NCI-H1417 treated with DMSO at 0.1 percent for 48 hours (cell line): ENCODE measurements at regions not wholly inside any gene's neighbourhood (a gene's known extent, or its start where the extent isn't known, plus 50 kb on each side); places are given as distances from the start of the nearest gene placed in this dataset.
A peak's percentile ranks its signal among the peaks of the same experiment; 100 is the strongest.
"Not testable (repeated sequence)": the region's sequence is repeated elsewhere in the genome, so short reads cannot be mapped to it uniquely, and the experiment has no call there.

Experiments used
- DNase-seq: peaks from one replicate; lab custom pipeline; 2025; lab: John Stamatoyannopoulos, UW

DNA sequence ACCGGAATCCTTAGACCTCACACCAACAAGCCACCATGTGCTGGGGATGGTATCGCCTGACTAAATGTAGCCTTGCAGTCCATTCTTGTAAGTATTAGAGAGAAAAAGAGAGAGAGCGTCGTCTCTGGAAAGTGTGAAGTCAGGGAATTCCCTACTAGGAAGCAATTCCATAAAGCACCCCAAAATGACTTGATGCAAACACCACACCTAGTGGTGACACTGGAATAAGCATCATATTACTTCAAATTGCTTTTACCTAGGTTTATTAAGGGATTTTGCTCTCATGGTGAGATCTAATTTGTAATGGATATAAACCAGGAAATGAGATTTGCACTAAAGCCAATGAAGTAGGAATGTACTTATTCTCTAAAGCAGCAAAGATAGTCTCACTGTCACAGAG lies 111.4 kb upstream of the METTL9 start:
- not testable (repeated sequence) for DNase-seq

DNA sequence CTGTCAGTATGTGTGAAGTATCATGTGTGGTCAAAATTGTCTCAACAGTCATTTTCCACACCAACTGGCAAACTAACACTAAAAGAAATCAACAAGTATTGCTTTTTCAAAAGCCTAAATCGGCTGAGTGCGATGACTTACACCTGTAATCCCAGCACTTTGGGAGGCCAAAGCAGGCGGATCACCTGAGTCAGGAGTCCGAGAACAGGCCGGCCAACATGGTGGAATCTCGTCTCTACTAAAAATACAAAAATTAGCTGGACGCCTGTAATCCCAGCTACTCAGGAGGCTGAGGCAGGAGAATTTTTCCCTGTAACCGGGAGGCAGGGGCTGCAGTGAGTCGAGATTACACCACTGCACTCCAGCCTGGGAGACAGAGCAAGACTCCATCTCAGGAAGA lies 100.3 kb upstream of the METTL9 start:
- not testable (repeated sequence) for DNase-seq

DNA sequence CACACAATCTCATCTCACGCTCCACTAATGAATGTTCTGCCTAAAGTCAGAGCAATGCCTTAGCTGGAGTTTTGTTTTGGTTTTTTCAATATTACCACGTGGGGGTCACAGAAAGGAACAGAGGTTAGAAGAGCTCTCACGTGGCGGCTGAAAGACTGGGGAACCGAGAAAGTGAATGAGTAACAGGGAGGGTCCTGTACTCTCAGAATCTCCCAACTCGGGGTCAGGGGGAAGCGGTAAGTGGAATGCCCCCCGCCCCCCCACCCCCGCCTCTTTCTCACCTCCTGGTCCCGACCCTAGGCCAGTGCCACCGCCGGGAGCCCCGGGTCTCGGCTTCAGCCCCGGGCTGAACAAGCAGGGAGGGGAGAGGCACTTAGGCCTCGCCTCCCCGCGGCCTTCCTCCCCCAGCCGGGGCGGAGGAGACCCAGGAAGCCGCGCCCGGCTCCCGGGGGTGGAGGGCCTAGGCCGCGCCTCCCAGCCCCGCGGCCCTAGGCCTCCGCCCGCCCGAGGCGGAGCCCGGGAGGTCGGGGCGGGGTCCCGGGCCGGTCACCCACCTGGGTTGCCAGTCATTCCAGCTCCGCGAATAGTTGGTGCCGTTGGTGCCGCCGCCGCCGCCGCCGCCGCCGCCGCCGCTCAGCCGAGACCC lies 98.0 kb upstream of the METTL9 start:
- DNase-seq: not testable (repeated sequence)

DNA sequence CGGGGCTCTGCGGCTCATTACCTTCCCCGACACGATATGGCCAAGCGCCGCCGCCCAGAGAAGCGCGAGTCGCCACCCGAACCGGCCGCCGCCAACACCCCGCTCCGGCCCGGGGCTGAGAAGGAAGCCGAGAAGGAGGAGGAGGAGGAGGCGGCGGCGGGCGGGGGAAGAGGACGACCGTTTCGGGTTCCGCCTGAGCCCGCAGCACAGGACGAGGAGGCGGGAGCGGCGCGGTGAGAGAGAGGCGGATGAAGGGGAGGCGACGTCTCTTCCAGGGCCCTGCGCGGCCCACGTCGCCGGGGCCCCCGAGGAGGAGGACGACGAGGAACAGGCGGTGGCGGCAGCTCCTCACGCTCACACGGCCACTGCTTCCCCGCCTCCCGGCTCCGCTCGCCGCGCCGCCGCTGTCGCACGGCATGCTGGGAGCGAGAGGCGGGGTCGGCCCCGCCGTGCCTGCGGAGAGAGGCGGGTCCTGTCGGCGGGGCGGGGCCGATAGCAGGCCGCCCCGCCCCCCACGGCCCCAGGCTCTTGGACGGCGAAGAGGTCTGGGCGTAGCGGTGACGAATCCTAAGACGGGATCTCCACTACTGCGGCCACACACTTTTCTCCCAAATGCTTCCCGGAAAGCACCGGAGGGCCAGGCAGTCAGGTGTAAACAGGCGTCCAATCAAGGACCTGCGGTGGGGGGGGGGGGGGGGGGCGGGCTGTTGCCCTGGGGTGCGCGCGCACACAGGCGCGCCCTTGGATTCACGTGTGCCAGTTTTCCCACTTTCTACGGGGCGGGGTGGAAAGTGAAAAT lies 97.3 kb upstream of the METTL9 start:
- DNase-seq: peak; percentile 87

DNA sequence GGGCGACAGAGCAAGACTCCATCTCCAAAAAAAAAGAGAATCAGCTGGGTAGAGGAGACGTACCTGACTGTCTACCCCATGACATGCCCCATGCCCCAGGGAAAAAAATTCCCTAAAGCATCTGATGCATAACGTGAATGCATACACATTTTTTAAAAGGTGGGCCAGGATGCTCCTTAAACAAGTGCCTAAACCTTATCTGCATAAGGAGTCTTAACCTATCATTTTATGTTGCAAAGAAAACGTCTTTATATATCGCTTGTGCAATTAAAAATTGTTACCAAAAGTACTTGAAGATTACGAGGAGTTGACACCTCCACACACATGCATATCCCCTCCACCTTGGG lies 95.8 kb upstream of the METTL9 start:
- DNase-seq: not testable (repeated sequence)

DNA sequence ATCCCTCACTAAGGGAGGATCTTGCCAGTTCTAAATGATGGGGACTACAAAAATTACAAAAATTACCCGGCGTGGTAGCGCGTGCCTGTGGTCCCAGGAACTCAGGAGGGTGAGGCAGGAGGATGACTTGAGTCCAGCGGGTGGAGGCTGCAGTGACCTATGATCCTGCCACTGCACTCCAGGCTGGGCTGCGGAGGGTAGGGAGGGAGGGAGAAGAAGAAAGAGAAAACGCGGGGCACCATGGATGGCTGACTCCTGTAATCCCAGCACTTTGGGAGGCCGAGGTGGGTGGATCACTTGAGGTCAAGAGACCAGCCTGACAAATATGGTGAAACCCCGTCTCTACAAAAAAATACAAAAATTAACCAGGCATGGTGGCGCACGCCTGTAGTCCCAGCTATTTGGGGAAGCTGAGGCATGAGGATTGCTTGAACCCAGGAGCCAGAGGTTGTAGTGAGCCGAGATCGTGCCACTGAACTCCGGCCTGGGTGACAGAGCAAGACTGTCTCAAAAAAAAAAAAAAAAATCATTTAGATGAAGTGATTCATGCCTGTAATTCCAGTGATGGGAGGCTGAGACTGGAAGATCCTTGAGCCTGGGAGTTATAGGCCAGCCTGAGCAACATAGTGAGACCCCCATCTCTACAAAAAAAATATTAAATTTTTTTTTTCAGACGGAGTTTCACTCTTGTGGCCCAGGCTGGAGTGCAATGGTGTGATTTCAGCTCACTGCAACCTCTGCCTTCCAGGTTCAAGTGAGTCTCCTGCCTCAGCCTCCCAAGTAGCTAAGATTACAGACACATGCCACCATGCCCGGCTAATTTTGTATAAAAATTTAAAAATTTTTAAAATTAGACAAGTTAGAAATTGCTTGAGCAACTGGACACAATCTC lies 95.2 kb upstream of the METTL9 start:
- not testable (repeated sequence) for DNase-seq

DNA sequence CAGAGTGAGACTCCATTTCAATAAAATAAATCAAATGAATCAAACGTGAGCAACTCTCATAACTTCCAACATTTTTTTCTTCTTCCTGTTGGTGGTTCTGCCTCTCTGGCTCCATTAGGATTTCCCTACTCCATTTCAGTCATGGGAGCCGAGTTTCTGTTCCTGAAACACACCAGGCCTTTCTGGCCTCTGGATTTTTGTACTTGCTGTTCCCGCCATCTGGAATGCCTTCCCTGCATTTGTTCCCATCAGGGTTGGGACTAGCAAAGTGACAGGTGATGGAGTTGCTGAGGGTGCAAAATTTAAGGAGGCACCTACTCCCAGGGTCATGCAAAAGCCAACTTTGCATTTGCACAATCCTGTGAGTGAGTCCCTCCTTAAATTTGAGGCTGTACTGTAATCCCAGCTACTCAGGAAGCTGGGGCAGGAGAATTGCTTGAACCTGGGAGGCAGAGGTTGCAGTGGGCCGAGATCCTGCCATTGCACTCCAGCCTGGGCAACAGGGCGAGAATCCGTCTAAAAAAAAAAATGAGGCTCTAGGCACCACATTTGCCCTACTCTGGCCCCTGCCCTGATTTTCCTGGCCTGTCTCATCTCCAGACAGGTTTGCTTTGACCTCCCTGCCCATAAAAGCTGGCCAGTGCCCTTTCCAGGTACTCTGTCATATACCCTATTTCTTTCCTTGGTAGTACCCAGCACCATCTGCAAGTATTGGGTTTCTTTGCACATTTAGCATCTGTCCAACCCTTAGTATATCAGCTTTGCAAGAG lies 93.4 kb upstream of the METTL9 start:
- DNase-seq: not testable (repeated sequence)

DNA sequence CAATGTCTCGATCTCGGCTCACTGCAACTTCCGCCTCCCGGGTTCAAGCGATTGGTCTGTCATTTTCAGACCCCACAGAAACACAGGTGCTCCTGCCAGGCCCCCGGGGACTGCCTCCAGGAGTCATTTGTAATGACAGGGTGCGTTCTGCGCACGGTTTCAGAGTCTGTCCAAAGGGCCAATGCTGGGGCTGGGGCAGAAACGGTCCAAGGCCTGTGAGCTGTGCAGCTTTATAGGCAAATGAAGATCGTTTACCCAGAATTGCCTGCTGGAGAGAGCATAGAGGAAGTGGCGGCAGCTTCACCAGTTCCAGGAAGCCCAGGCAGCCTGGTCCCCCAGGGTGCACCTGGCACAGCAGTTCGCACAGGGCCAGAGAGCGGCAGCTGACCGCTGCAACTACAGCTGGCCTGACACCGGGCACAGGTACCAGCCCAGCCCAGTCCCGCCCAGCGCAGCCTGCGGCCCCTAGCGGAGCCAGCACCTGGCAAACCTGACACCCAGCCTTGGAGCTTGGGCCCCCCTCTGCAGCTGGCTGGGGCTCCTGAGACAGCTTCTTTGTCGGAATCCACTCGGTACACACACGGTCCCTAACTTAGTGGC lies 92.4 kb upstream of the METTL9 start:
- DNase-seq: peak; percentile 24

DNA sequence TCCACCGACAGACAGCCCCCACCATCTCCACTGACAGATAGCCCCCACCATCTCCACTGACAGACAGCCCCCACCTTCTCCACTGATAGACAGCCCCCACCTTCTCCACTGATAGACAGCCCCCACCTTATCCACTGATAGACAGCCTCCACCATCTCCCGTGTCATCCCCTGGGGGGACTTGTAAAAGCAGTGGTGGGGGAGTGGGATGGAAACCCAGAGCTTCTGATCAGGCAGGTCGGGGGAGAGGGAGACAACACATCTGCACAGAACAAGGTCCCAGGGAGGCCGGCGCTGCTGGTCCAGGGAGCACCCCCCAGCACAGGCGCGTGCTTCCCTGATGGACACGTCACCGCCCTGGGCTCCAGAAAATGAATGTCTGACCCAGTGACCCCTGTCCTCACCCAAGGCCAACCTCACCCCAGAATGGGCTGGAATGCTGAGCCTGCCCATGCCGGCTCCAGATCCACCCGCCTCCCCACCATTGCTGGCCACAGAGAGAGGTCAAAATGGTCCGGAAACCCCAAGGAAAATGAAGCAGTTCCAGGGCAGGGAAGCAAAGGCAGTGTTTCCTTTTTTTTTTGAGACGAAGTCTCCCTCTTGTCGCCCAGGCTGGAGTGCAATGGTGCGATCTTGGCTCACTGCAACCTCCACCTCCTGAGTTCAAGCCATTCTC lies 91.6 kb upstream of the METTL9 start:
- DNase-seq: not testable (repeated sequence)

DNA sequence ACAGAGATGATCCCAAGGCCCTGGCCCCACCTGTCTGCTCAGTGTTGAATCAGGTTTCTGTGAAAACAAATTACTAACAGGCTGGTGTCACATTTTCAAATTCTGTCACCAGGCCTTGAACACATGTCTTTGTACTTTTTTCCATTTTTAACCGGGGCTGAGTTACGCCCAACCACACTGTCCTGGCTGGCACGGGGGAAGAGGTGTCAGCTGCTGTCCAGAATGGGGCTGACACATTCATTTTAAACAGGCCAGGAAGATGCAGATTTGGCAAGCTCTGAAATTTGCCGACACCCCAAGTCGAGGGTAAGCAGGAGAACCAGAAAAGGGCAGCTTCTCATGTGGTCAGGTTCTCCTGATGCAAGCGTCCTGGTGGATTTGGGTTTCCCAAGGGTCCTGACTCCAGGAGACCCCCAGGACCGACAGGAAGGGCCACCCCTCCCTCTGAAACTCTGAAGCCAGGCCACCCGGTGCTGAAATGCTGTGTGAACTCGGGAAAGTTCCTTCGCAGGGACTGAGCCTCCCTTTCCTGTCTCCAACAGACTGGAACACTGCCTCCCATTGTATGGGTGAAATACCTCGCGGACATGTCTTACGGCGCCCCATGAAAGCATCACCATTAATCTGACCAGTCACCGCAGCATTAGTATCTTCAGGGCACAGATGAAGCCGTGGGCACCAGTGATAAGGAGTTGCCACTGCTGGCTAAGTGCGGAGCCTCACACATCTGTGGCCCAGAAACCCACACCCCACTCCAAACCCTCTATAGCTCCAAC lies 90.5 kb upstream of the METTL9 start:
- DNase-seq: not testable (repeated sequence)

DNA sequence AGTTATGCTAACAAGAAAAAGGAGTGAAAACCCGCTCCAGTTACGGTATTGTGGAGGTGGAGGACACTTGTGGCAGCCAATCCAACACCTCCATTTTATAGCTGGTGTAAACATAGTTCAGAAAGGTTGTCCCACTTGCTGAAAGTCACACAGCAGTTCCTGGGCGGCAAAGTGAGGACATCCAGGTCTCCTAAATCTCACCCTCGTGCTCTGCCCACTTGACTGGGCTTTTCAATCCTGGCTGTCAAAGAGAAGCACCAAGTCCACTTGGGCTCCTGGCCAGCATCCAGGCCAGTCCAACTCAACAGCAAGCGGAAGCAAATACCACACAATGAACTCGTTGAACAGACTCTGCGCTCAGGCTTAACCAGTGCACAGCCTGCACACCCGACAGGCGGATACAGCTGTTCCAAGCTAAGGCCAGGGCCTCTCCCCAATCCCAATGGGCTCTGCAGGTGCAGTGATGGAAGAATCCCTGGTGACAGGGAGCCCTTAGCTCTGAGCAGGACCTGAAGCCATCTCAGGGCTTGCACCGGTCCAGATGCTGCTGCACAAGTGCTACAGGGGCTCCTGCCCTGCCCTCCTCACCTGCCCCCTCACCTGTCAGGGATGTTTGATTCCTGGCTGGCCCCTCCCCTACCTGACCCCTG lies 89.8 kb upstream of the METTL9 start:
- not testable (repeated sequence) for DNase-seq

DNA sequence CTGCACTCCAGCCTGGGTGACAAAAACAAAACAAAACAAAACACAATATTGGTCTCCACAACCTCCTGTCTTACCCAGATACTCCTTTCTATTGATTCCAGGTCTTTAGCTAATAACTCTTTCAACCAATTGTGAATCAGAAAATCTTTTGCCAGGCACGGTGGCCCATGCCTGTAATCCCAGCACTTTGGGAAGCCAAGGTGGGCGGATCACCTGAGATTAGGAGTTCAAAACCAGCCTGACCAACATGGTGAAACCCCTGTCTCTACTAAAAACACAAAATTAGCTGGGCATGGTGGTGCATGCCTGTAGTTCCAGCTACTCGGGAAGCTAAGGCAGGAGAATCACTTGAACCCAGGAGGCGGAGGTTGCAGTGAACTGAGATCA lies 88.5 kb upstream of the METTL9 start:
- DNase-seq: not testable (repeated sequence)

DNA sequence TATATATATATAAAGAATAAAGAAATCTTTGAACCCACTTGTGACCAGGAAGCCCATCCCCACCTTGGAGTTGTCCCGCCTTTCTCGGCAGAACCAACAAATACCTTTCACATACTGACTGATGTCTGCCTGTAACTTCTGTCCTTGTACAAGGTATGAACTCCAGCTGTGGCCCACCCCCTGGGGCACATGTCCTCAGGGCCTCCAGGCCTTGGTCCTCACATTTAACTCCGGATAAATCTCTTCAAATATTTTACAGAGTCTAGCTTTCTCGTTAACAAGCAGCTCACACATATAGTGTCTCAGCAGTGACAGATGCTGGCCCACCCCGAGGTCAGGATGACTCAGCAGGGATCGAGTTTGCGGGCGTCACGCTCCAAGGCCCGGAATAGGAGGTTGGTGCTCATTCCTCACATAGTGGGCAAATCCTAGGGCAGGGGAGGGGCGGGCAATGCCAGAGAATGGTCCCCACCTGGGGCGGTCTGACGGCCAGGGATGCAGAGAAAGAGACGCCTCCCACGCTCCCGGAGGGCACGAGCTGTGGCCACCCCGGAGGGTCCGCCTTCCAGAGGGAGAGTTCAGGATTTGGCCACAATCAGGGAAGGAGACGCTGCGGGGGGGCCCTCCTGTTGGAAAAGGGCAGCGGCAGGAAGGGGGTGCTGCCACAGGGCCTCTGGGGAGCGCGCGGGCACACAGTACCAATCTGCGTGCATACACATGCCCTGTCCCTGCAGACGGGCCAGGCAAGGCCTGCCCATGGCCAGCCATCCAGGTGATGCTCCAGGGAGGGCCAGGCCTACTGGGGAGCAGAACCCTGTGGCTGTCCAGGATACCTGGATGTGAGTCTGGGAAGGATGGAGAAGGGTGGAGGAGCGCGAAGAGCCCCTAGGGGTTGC lies 87.8 kb upstream of the METTL9 start:
- DNase-seq: not testable (repeated sequence)

DNA sequence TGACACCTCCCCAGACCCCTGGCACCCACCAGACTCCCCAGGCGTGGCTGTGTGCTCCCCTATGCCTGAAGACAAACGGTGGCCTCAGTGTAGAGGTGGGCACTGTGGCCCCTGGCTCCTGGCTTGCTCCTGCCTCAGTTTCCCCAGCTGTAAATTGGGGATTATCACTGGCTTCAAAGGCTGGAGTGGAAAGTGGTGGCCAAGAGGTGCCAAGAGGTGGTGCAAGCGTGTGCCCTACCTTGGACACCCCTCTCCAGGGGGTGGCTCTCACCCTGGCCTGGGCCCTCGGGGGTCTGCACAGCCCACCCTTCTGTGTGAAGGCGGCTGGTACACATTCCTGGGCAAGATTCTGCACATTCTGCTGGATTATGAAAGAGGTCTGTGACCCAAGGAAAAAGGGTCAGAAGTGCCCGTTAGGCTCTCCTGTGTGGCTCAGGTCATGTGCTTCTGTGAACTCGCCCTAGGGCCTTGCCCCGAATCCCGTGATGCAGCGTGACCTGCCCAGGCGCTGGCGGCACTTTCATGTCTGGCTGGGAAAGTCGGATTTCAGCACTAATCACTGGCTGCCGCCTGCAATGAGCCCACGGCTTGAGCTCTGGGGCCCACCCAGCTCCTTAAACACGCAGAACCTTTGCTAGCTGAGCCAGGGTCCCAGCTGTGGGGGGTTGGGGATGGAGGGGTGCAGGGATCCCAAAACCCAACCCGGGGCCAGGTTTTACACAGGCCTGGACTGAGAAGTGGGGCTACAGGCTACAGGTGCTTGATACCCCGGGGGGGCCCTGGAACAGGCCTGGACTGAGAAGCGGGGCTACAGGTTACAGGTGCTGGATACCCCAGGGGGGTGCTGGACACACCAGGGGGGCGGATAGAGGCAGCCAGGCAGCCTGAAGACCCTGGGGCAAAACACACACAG lies 86.8 kb upstream of the METTL9 start:
- not testable (repeated sequence) for DNase-seq

DNA sequence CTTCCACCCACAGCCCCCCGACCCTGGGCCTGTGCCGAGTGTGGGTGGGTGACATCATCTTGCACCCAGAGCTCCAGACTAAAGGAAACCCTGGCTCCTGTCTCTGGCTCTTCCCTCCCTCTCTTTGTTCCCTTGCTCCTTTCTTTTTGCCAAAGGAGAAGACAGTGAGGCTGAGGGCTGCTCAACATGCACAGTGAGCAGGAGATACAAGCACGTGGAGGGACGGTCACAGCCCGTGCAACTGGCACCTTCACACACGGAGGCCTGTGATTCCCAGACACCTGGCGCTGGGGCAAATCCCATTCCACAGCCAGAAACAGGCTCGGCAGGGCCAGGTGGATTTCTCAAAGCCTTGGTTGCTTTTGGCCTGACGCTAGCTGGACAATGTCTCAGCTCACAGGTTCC lies 86.0 kb upstream of the METTL9 start:
- DNase-seq: not testable (repeated sequence)

DNA sequence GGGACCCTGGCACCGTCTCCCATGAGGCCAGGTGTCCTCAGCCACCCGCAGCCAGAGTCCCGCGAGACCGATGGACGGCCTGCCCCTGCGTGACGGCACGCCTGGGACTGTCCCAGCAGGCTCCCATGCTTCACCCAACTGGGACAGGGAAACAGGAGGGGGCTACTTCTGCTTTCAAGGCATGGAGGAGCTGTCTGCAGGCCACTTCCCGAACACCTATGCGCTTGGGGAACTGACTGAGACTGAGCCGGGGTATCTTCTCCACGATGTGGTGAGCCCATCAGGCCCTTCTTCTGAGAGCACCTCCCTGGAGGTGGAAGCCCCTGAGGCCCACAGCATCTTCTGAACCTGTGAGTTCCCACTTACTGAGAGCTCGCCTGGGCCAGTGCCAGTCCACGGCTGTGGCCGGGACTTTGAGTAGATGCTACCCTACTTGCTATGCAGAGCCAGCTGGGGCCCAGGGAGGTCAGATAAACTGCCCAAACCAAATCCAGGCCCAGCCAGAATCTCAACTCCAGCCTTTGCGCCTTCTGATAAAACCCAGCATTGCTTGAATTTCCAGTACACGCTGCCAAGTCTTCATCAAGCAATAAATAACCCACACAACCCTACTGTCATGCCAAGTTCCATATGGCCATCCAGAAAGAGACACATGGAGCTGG lies 85.4 kb upstream of the METTL9 start:
- DNase-seq: not testable (repeated sequence)

DNA sequence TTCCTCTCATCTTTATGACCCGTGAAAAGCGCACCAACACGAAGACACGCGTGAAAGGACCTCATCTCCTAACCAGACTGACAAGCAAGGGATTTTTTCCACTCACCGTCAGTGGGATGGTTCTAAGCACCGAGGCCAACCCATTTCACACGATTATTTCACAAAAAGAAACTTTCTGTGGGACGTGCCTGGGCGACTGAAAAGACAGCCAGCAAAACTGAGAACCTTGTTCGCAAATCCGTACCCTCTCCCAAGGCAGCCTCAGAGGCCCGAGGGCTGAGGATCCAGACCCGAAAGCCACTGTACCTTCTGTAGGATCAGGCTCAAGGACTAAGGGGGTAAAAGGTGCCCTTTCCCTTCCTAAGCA lies 84.9 kb upstream of the METTL9 start:
- not testable (repeated sequence) for DNase-seq
